GM23248 (cell line): ENCODE measurements at regions not wholly inside any gene's neighbourhood (a gene's known extent, or its start where the extent isn't known, plus 50 kb on each side); places are given as distances from the start of the nearest gene placed in this dataset.

ENCODE experiments used
- DNase-seq: peaks from one replicate; pipeline ENCODE4 v3.0.0-alpha.2; 2015
- H2AFZ ChIP-seq: fragments of 200-600 bp; sonication (generic); 2 replicates; pipeline ENCODE4 v1.6.1; 2016; ENCODE audit warnings: antibody characterized with exemption
- H3F3A ChIP-seq: fragments of 200-600 bp; sonication (generic); 2 replicates; pipeline ENCODE4 v1.6.1; 2016; ENCODE audit warnings: mild to moderate bottlenecking, antibody characterized with exemption, mixed run types; ENCODE audit not compliant: insufficient read depth
- H3K27ac ChIP-seq: fragments of 200-600 bp; sonication (generic); 2 replicates; pipeline ENCODE4 v1.5.1; 2016; ENCODE audit warnings: mild to moderate bottlenecking
- H3K27me3 ChIP-seq: fragments of 200-600 bp; sonication (generic); replicated peaks from 2 replicates; pipeline ENCODE4 v1.6.1; 2016; ENCODE audit warnings: mild to moderate bottlenecking; ENCODE audit not compliant: insufficient read depth
- H3K36me3 ChIP-seq: fragments of 200-600 bp; sonication (generic); 2 replicates; pipeline ENCODE4 v1.6.1; 2016; ENCODE audit warnings: low read depth, mild to moderate bottlenecking
- H3K4me1 ChIP-seq: fragments of 200-600 bp; sonication (generic); 2 replicates; pipeline ENCODE4 v1.6.1; 2016; ENCODE audit warnings: mild to moderate bottlenecking; ENCODE audit not compliant: insufficient read depth
- H3K4me2 ChIP-seq: fragments of 200-600 bp; sonication (generic); one replicate; pipeline ENCODE4 v1.6.1; 2016; ENCODE audit warnings: mild to moderate bottlenecking; ENCODE audit not compliant: unreplicated experiment
- H3K4me3 ChIP-seq: fragments of 200-600 bp; sonication (generic); 2 replicates; pipeline ENCODE4 v1.5.1; 2016; ENCODE audit warnings: mild to moderate bottlenecking
- H3K79me2 ChIP-seq: fragments of 200-600 bp; sonication (generic); 2 replicates; pipeline ENCODE4 v1.6.1; 2016; ENCODE audit warnings: mild to moderate bottlenecking; ENCODE audit not compliant: insufficient read depth
- H3K9ac ChIP-seq: fragments of 200-600 bp; sonication (generic); 2 replicates; pipeline ENCODE4 v1.6.1; 2016; ENCODE audit warnings: mild to moderate bottlenecking
- H3K9me2 ChIP-seq: fragments of 200-600 bp; sonication (generic); 2 replicates; pipeline ENCODE4 v1.6.1; 2016; ENCODE audit warnings: mixed run types, mild to moderate bottlenecking, moderate library complexity; ENCODE audit not compliant: insufficient read depth
- H3K9me3 ChIP-seq: fragments of 200-600 bp; sonication (generic); one replicate; pipeline ENCODE4 v1.6.1; 2017; ENCODE audit warnings: low read depth
- H4K20me1 ChIP-seq: fragments of 200-600 bp; sonication (generic); 2 replicates; pipeline ENCODE4 v1.6.0; 2016; ENCODE audit not compliant: insufficient read depth
- EZH2 ChIP-seq: fragments of 200-600 bp; sonication (generic); IDR thresholded peaks from 2 replicates; pipeline ENCODE4 v1.6.1; 2018; ENCODE audit warnings: antibody characterized with exemption, mild to moderate bottlenecking; ENCODE audit not compliant: insufficient read depth, poor library complexity, severe bottlenecking
- EZH2phosphoT487 ChIP-seq: fragments of 200-600 bp; sonication (generic); IDR thresholded peaks from 2 replicates; pipeline ENCODE4 v1.6.1; 2018; ENCODE audit warnings: antibody characterized with exemption, moderate library complexity, mild to moderate bottlenecking, low read depth; ENCODE audit not compliant: insufficient read depth
- WGBS, 2 experiments: methylation state at CpG; one replicate each; pipeline ENCODE4 v1.1.6; 2015 to 2017; ENCODE audit warnings: low lambda C conversion rate in 2 of 2, low coverage in 1 of 2; ENCODE audit errors: missing lambda C conversion rate in 2 of 2; 5-methylcytosine and 5-hydroxymethylcytosine counted together
- in situ Hi-C: fragments of 300-500 bp; cut with MboI; formaldehyde crosslinking; loops from 2 replicates; pipeline ENCODE4 v1.15.0; 2020

DNA sequence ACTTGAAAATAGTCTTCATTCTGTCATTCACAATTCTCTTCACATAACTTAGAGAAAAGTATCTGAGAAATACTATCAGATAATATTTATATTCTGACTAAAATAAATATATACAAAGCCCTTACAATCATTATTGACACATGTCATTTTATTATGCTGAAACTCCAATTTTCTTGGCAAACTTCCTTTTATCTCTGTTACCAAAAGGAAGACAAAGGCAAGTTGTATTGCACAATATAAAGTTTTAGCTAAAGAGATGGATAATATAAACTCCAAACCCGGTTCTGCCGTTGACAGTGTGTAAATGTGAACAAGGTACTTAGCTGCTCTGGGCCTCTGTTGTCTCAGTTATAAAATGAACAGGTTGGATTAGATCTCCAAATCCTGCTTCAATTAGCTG is 99.0 kb upstream of the MDFIC start:
- no peak for TF ChIP-seq EZH2
- no peak for TF ChIP-seq EZH2phosphoT487
- DNase-seq = no peak
- Histone ChIP-seq H3K36me3 (no peaks in the 10 kb centered on the region), H3K27me3 (no peaks in the 10 kb centered on the region), H3K9me2 (no peaks in the 10 kb centered on the region; the same call in 1 of the 2 replicates), H3K4me3 (no peak overlapping the region), H3K9me3 (no peaks in the 10 kb centered on the region), H3K4me1 (peaks cover 36% of the 10 kb centered on the region), H3F3A (peaks cover 32% of the 10 kb centered on the region), H4K20me1 (no peaks in the 10 kb centered on the region), H3K4me2 (no peak overlapping the region), H3K27ac (no peak overlapping the region), H3K9ac (no peak overlapping the region), H3K79me2 (no peaks in the 10 kb centered on the region), H2AFZ (no peak overlapping the region)
- in situ Hi-C loops = no loop called here
- WGBS, 2 experiments = 92 to 95% methylated on average over 2 of the region's 2 CpGs

DNA sequence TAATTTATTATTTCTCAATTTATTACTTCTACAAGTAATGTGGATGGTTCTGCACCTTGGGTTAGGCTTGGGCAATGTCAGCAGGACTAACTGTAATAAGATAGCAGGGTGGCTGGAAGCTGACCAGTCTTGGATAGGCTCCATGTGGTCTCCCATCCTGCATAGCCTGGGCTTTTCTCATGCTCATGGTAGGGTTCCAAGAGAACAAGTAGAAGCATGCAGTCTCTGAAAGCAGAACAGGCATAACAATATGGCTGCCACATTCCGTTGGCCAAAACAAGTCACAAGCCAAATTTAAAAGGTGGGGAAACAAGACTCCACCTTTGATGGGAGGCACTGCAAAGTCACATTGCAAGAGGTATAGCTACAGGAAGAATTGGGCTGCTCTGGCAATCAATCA is 98.6 kb upstream of the MDFIC start:
- H4K20me1 ChIP-seq = no peaks in the 10 kb centered on the region
- TF ChIP-seq EZH2 (no peak), EZH2phosphoT487 (no peak)
- no peaks in the 10 kb centered on the region for H3K79me2 ChIP-seq
- H3K27me3 ChIP-seq = no peaks in the 10 kb centered on the region
- 93 to 100% methylated on average over 1 of the region's 1 CpG for WGBS, 2 experiments
- in situ Hi-C loops = no loop called here
- H3F3A ChIP-seq = peaks cover 30% of the 10 kb centered on the region
- H3K36me3 ChIP-seq = no peaks in the 10 kb centered on the region
- peaks cover 34% of the 10 kb centered on the region for H3K4me1 ChIP-seq
- H3K9me3 ChIP-seq = no peaks in the 10 kb centered on the region
- no peak overlapping the region for H3K4me2 ChIP-seq
- H3K4me3 ChIP-seq = no peak overlapping the region
- no peak overlapping the region for H2AFZ ChIP-seq
- no peak for DNase-seq
- no peak overlapping the region for H3K9ac ChIP-seq
- no peak overlapping the region for H3K27ac ChIP-seq
- H3K9me2 ChIP-seq = no peaks in the 10 kb centered on the region; the same call in 1 of the 2 replicates

DNA sequence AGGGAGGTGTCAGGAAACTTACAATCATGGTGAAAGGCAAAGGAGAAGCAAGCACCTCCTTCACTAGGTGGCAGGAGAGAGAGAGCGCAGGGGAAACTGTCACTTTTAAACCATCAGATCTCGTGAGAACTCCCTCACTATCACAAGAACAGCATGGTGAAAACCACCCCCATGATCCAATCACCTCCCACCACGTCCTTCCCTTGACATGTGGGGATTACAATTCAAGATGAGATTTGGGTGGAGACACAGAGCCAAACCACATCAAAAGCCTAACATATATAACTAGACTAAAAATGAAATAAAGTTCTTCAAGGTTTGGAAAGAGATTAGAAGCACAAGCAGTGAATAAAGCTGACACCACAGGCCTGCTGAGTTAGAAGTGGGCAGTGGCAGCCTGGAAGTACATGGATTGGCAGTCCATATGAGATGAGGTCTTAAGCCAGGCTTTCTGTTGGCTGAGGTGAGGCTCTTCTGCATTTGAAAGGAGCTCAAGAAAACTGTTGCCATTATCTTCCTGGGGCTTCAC is 96.4 kb upstream of the MDFIC start:
- Histone ChIP-seq H3K9ac (no peak overlapping the region), H3F3A (peaks cover 10% of the 10 kb centered on the region), H4K20me1 (no peaks in the 10 kb centered on the region), H3K9me2 (no peaks in the 10 kb centered on the region; the same call in 1 of the 2 replicates), H3K4me3 (no peak overlapping the region), H3K36me3 (no peaks in the 10 kb centered on the region), H3K27ac (no peak overlapping the region), H3K4me1 (peaks cover 16% of the 10 kb centered on the region), H3K4me2 (no peak overlapping the region), H3K27me3 (no peaks in the 10 kb centered on the region), H3K9me3 (no peaks in the 10 kb centered on the region), H2AFZ (no peak overlapping the region), H3K79me2 (no peaks in the 10 kb centered on the region)
- DNase-seq = no peak
- WGBS, 2 experiments = 75 to 76% methylated on average over 3 of the region's 3 CpGs
- no peak for TF ChIP-seq EZH2
- in situ Hi-C loops = no loop called here

DNA sequence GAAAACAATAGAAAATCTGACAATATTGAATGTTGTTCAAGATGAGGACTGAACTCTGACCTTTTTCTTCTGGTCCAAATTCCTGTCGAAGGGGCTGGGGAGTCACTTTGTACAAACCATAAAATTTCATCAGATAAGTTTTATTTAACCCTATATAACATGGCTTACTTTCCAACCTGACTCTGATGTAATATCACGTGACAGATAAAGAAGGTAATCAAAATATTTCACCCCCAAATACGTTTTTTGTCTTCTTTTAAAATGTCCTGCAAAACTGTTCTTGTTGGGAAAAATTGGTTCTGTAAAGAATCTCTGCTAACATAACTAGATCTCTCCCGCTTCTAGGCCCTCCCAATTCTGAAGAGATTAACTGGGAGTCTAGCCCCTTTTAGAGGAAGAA is 90.9 kb upstream of the MDFIC start:
- TF ChIP-seq EZH2phosphoT487 (no peak), EZH2 (no peak)
- in situ Hi-C loops = no loop called here

More for the DNA sequence above, 90.9 kb upstream of the MDFIC start:
- DNase-seq = no peak
- Histone ChIP-seq H3K9me2 (no peaks in the 10 kb centered on the region), H2AFZ (no peak overlapping the region), H3K9ac (no peak overlapping the region), H3F3A (no peaks in the 10 kb centered on the region), H3K27me3 (no peaks in the 10 kb centered on the region), H3K4me3 (no peak overlapping the region), H3K79me2 (no peaks in the 10 kb centered on the region), H3K27ac (no peak overlapping the region), H3K4me2 (no peak overlapping the region), H3K9me3 (no peaks in the 10 kb centered on the region), H3K4me1 (no peaks in the 10 kb centered on the region), H4K20me1 (no peaks in the 10 kb centered on the region), H3K36me3 (no peaks in the 10 kb centered on the region)
- WGBS, 2 experiments = 55 to 56% methylated on average over 4 of the region's 4 CpGs
